Esophagus squamous epithelium (tissue), 5 donors: ENCODE measurements at regions not wholly inside any gene's neighbourhood (a gene's known extent, or its start where the extent isn't known, plus 50 kb on each side); places are given as distances from the start of the nearest gene placed in this dataset.

ENCODE experiments used
- DNase-seq: peaks from one replicate; lab custom pipeline; 2025; lab: John Stamatoyannopoulos, UW
- H3K27ac ChIP-seq, 4 donors: fragments of 200-600 bp; sonication (generic); one replicate each; pipeline ENCODE4 v1.5.1; 2016 to 2019; ENCODE audit warnings: mild to moderate bottlenecking in 1 of 4
- H3K27me3 ChIP-seq, 4 donors: fragments of 200-600 bp; sonication (generic); 1 replicate in 3 of 4; 2 replicates in 1 of 4; pipeline versions ENCODE4 v1.5.1 to v1.6.0; 2017 to 2021; ENCODE audit warnings: antibody characterized with exemption in 1 of 4
- H3K36me3 ChIP-seq, 3 donors: fragments of 200-600 bp; sonication (generic); one replicate each; pipeline ENCODE4 v1.5.1; 2016 to 2019
- H3K4me1 ChIP-seq, 3 donors: fragments of 200-600 bp; sonication (generic); one replicate each; pipeline ENCODE4 v1.5.1; 2017 to 2019
- H3K4me3 ChIP-seq, 4 donors: fragments of 200-600 bp; sonication (generic); 1 replicate in 3 of 4; 2 replicates in 1 of 4; pipeline ENCODE4 v1.5.1; 2016 to 2019; ENCODE audit warnings: mild to moderate bottlenecking in 2 of 4, moderate library complexity in 1 of 4
- H3K9me3 ChIP-seq, 3 donors: fragments of 200-600 bp; sonication (generic); one replicate each; pipeline ENCODE4 v1.5.1; 2016 to 2019
- CTCF ChIP-seq, 6 experiments: fragments of 450-650 bp in 4 of 6; fragments of 200-600 bp in 2 of 6; sonication (generic) in 2 of 6; IDR thresholded peaks; one replicate each; pipeline ENCODE4 v1.5.1; 2016 to 2019; ENCODE audit warnings: antibody characterized with exemption in 6 of 6, mild to moderate bottlenecking in 4 of 6, moderate library complexity in 4 of 6
- POLR2A ChIP-seq, 4 donors: fragments of 450-650 bp; IDR thresholded peaks; one replicate each; pipeline ENCODE4 v1.6.1; 2017; ENCODE audit warnings: antibody characterized with exemption in 4 of 4, mild to moderate bottlenecking in 4 of 4, moderate library complexity in 3 of 4
- WGBS, 2 donors: methylation state at CpG; one replicate each; pipeline ENCODE4 v1.1.5; 2018; 5-methylcytosine and 5-hydroxymethylcytosine counted together
- intact Hi-C: fragments of 100-400 bp; cut with DNase I; formaldehyde crosslinking; loops from one replicate; pipeline ENCODE4 v1.15.0; 2022
- donor health status: DM: yes; HTN: yes; CAD: no.

GRCh38 chr11:45468267-45468856 is 182.2 kb upstream of the SYT13 start:
- no peak for TF ChIP-seq CTCF (IDR thresholded peaks at IDR 0.05)
- no peak for TF ChIP-seq POLR2A (IDR thresholded peaks at IDR 0.05)
- Histone ChIP-seq H3K4me1 (no peaks in the 10 kb centered on the region), H3K4me3 (no peak overlapping the region), H3K27ac (no peak overlapping the region), H3K9me3 (no peaks in the 10 kb centered on the region), H3K27me3 (peaks cover 0 to under 1% (median 0%) of the 10 kb centered on the region in 4 donors), H3K36me3 (no peaks in the 10 kb centered on the region)
- WGBS, 2 donors: 48 to 60% methylated on average over 1 to 7 of the region's 7 CpGs
- intact Hi-C loops: no loop called here
- DNase-seq: no peak

- no peak for TF ChIP-seq POLR2A (IDR thresholded peaks at IDR 0.05)
- no peak for TF ChIP-seq CTCF (IDR thresholded peaks at IDR 0.05)
- Histone ChIP-seq H3K4me3 (no peak overlapping the region), H3K9me3 (no peaks in the 10 kb centered on the region), H3K27ac (no peak overlapping the region), H3K36me3 (no peaks in the 10 kb centered on the region), H3K27me3 (peaks cover 0 to 28% (median 0%) of the 10 kb centered on the region in 4 donors), H3K4me1 (no peaks in the 10 kb centered on the region)
- no peak for DNase-seq
- WGBS, 2 donors: 83 to 91% methylated on average over 1 to 4 of the region's 4 CpGs
- intact Hi-C loops: no loop called here
Observed at GRCh38 chr11:45463541-45463940, 177.4 kb upstream of the SYT13 start.

GRCh38 chr11:45461514-45461913 is 175.4 kb upstream of the SYT13 start:
- intact Hi-C loops: no loop called here

GRCh38 chr11:45459491-45459890 is 173.3 kb upstream of the SYT13 start:
- intact Hi-C loops: no loop called here
- 47 to 88% methylated on average over 4 to 5 of the region's 5 CpGs for WGBS, 2 donors
- Histone ChIP-seq H3K4me1 (no peaks in the 10 kb centered on the region), H3K27me3 (peaks cover 0 to 40% (median 0%) of the 10 kb centered on the region in 4 donors), H3K4me3 (no peak overlapping the region), H3K36me3 (no peaks in the 10 kb centered on the region), H3K27ac (no peak overlapping the region), H3K9me3 (no peaks in the 10 kb centered on the region)
- TF ChIP-seq CTCF (IDR thresholded peaks at IDR 0.05) (no peak), POLR2A (IDR thresholded peaks at IDR 0.05) (no peak)
- no peak for DNase-seq

More at GRCh38 chr11:45461514-45461913, 175.4 kb upstream of the SYT13 start:
- Histone ChIP-seq H3K4me3 (no peak overlapping the region), H3K36me3 (no peaks in the 10 kb centered on the region), H3K9me3 (no peaks in the 10 kb centered on the region), H3K27ac (no peak overlapping the region), H3K27me3 (peaks cover 0 to 28% (median 0%) of the 10 kb centered on the region in 4 donors), H3K4me1 (no peaks in the 10 kb centered on the region)
- DNase-seq: no peak
- WGBS, 2 donors: 33 to 64% methylated on average over 1 to 2 of the region's 2 CpGs
- TF ChIP-seq CTCF (IDR thresholded peaks at IDR 0.05) (no peak), POLR2A (IDR thresholded peaks at IDR 0.05) (no peak)

GRCh38 chr11:45458269-45458668 is 172.1 kb upstream of the SYT13 start:
- no peak overlapping the region for H3K27ac ChIP-seq
- TF ChIP-seq POLR2A (IDR thresholded peaks at IDR 0.05) (no peak), CTCF (IDR thresholded peaks at IDR 0.05) (no peak)
- no peak for DNase-seq
- H3K4me3 ChIP-seq: no peak overlapping the region
- 90% methylated on average over 2 of the region's 4 CpGs; no CpG with 5 or more reads in 1 of the 2 donors for whole genome bisulfite sequencing, 2 donors
- no peaks in the 10 kb centered on the region for H3K9me3 ChIP-seq
- intact Hi-C loops: no loop called here
- H3K36me3 ChIP-seq: no peaks in the 10 kb centered on the region
- H3K4me1 ChIP-seq: no peaks in the 10 kb centered on the region
- peaks cover 0 to 39% (median 0%) of the 10 kb centered on the region in 4 donors for H3K27me3 ChIP-seq
